Activated B cell treated with CpG ODN at 0.5 μM for 24 hours (primary cell): ENCODE measurements at regions not wholly inside any gene's neighbourhood (a gene's known extent, or its start where the extent isn't known, plus 50 kb on each side); places are given as distances from the start of the nearest gene placed in this dataset.

Experiments
- ATAC-seq: fragments of 200-7000 bp; cut with Tn5 transposase; one replicate; pipeline ENCODE4 v1.10.0; 2021; ENCODE audit warnings: low read depth, mild to moderate bottlenecking, moderate library complexity
- CTCF ChIA-PET: fragments of 350-600 bp; sonication (Branson Sonifier 250); formaldehyde crosslinking; loops from one replicate; lab custom pipeline; 2021; ENCODE audit warnings: antibody characterized with exemption; lab: Charles Lee
- POLR2A ChIA-PET: fragments of 350-600 bp; sonication (Branson Sonifier 250); formaldehyde crosslinking; loops from one replicate; lab custom pipeline; 2021; ENCODE audit warnings: antibody characterized with exemption; lab: Charles Lee
- DNase-seq: peaks from one replicate; pipeline ENCODE4 v3.0.0; 2022
- H3K27ac Mint-ChIP-seq: one replicate; pipeline ENCODE4 v1.8.0; 2020; ENCODE audit warnings: mixed read lengths
- H3K27me3 Mint-ChIP-seq: one replicate; pipeline ENCODE4 v1.8.0; 2021; ENCODE audit warnings: mixed read lengths
- H3K36me3 Mint-ChIP-seq: one replicate; pipeline ENCODE4 v1.8.0; 2021; ENCODE audit warnings: low read depth, mixed read lengths
- H3K4me1 Mint-ChIP-seq: one replicate; pipeline ENCODE4 v1.8.0; 2021; ENCODE audit warnings: mixed read lengths
- H3K4me3 Mint-ChIP-seq: one replicate; pipeline ENCODE4 v1.8.0; 2020; ENCODE audit warnings: mild to moderate bottlenecking, mixed read lengths
- H3K9me3 Mint-ChIP-seq: one replicate; pipeline ENCODE4 v1.8.0; 2020; ENCODE audit warnings: mixed read lengths
- intact Hi-C: fragments of 100-400 bp; cut with micrococcal nuclease; formaldehyde crosslinking; loops from one replicate; pipeline ENCODE4 v1.15.1; 2024
- TF ChIP-seq, protein P1 (sequence below): fragments of 200-600 bp; IDR thresholded peaks from one replicate; pipeline ENCODE4 v1.8.0; 2022; ENCODE audit warnings: antibody characterized with exemption, mild to moderate bottlenecking

DNA sequence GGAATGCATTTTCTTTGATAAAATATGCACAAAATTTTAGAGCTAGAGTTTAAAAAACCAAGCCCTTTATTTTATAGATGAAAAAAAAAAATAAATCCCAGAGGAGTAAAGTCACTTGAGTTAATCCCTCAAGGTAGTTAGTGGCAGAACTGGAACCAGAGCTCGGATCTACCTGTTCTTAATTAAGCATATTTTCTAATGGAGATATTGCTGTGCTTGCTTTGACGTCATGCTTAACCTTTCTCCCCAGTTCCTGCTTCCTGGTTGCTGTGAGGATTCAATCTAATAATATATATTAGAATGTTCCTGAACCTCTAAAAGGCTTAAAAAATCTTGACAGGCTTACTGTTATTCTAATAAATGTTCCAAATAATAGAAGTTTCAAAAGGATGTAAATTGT, 300.6 kb upstream of the KLF12 start:
- no peak for ATAC-seq
- intact Hi-C loops, result no loop called here
- no peaks in the 10 kb centered on the region for H3K36me3 Mint-ChIP-seq

DNA sequence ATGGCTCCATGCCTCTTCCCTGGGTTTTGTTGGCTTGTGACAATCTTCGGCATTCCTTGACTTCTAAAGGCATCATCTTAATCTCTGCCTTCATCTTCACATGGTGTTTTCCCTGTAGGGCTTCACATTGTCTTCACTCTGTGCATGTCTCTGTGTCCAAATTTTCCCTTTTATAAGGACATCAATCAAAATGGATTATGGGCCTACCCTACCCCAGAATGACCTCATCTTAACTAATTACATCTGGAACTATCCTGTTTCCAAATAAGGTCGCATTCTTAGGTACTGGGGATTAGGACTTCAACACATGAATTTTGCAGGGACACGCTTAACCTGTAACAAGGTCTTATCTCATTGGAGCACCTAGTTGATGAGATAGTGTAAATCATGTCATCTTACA, 290.3 kb upstream of the KLF12 start:
- intact Hi-C loops, result no loop called here
- peaks cover 2% of the 10 kb centered on the region for H3K27me3 Mint-ChIP-seq
- no peaks in the 10 kb centered on the region for H3K9me3 Mint-ChIP-seq
- TF ChIP-seq, protein P1, sequence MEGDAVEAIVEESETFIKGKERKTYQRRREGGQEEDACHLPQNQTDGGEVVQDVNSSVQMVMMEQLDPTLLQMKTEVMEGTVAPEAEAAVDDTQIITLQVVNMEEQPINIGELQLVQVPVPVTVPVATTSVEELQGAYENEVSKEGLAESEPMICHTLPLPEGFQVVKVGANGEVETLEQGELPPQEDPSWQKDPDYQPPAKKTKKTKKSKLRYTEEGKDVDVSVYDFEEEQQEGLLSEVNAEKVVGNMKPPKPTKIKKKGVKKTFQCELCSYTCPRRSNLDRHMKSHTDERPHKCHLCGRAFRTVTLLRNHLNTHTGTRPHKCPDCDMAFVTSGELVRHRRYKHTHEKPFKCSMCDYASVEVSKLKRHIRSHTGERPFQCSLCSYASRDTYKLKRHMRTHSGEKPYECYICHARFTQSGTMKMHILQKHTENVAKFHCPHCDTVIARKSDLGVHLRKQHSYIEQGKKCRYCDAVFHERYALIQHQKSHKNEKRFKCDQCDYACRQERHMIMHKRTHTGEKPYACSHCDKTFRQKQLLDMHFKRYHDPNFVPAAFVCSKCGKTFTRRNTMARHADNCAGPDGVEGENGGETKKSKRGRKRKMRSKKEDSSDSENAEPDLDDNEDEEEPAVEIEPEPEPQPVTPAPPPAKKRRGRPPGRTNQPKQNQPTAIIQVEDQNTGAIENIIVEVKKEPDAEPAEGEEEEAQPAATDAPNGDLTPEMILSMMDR, result no peak
- POLR2A ChIA-PET, result no interaction called here
- ATAC-seq (no peak), DNase-seq (no peak)
- CTCF ChIA-PET, result no interaction called here
- no peaks in the 10 kb centered on the region for H3K36me3 Mint-ChIP-seq
- H3K4me1 Mint-ChIP-seq, result no peaks in the 10 kb centered on the region
- no peak overlapping the region for H3K27ac Mint-ChIP-seq
- H3K4me3 Mint-ChIP-seq, result no peak overlapping the region

More for the DNA sequence above, 300.6 kb upstream of the KLF12 start:
- TF ChIP-seq, protein P1, result no peak
- no peaks in the 10 kb centered on the region for H3K9me3 Mint-ChIP-seq
- H3K27me3 Mint-ChIP-seq, result peaks cover 6% of the 10 kb centered on the region
- DNase-seq, result no peak
- H3K4me3 Mint-ChIP-seq, result no peak overlapping the region
- ChIA-PET CTCF (no interaction called here), POLR2A (no interaction called here)
- H3K4me1 Mint-ChIP-seq, result no peaks in the 10 kb centered on the region
- H3K27ac Mint-ChIP-seq, result no peak overlapping the region

DNA sequence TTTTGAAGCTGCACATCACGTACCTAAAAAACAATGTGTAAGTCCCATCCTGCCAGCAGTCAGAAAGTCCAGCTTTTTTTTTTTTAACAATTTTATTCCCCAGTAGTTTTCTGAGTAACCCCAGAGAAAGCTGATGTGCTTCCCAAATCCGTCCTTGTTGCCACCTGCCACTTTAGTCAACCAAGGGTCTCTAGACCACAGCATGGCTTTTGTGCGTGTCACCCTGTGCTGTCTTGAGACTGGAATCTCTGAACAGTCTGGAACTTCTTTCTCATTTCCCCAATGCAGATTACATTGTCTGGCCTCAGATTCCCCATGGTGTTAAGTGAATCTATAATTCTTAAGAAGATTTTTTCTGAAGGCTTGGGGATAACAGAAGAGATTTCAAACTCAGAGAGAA, 289.2 kb upstream of the KLF12 start:
- intact Hi-C loops, result no loop called here

DNA sequence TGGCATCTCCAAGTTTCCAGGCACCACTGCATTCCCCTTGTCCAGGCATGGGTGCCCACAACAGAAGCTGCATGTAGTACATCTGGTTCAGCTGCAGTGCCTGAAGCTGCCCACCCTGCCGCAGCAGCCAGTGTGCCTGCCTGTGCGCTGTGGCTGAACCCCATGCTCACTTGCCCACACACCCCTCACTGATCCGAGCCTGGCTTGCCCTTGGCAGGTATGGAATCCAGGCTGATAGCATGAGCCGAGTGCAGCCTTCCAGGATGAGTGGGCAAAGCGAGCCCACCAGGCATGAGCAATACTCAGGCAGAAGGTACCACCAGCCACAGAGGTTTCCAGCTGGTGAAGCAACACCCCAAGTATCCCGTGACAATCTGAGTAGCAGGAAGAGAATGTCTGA, 280.3 kb upstream of the KLF12 start:
- DNase-seq, result no peak
- Mint-ChIP-seq H3K27me3 (peaks cover 6% of the 10 kb centered on the region), H3K36me3 (no peaks in the 10 kb centered on the region), H3K4me1 (no peaks in the 10 kb centered on the region), H3K9me3 (no peaks in the 10 kb centered on the region), H3K4me3 (no peak overlapping the region), H3K27ac (no peak overlapping the region)
- ChIA-PET CTCF (no interaction called here), POLR2A (no interaction called here)
- intact Hi-C loops, result no loop called here
- no peak for ATAC-seq
- TF ChIP-seq, protein P1, result no peak

More for the DNA sequence above, 289.2 kb upstream of the KLF12 start:
- TF ChIP-seq, protein P1, result no peak
- peaks cover 4% of the 10 kb centered on the region for H3K27me3 Mint-ChIP-seq
- no peak overlapping the region for H3K4me3 Mint-ChIP-seq
- no peak for ATAC-seq
- no peak overlapping the region for H3K27ac Mint-ChIP-seq
- ChIA-PET CTCF (no interaction called here), POLR2A (no interaction called here)
- no peaks in the 10 kb centered on the region for H3K4me1 Mint-ChIP-seq
- no peaks in the 10 kb centered on the region for H3K36me3 Mint-ChIP-seq
- no peaks in the 10 kb centered on the region for H3K9me3 Mint-ChIP-seq
- no peak for DNase-seq

DNA sequence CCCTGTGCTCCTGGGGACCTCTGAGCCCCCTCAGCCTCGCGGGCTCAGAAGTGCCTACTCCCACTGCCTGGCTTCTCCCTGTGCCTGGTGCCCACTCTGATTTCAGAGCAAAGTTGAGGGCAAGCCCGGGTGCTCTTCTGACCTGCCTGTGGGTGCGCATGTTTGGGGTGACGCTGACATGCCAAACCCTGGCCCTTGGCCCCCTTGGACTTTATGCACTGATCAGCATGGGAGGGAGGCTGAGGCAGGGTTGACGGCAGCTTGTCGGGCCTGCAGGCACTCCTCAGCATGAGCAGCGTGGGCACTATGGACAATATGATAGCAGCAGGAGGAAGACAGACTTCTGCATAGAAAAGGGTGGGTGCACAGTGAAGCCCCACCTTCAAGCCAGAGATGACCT, 279.3 kb upstream of the KLF12 start:
- intact Hi-C loops, result no loop called here
- no peak for ATAC-seq
- H3K9me3 Mint-ChIP-seq, result no peaks in the 10 kb centered on the region
- H3K27ac Mint-ChIP-seq, result no peak overlapping the region
- H3K27me3 Mint-ChIP-seq, result peaks cover 4% of the 10 kb centered on the region
- no peak overlapping the region for H3K4me3 Mint-ChIP-seq
- TF ChIP-seq, protein P1, result no peak
- DNase-seq, result no peak
- CTCF ChIA-PET, result no interaction called here
- no peaks in the 10 kb centered on the region for H3K4me1 Mint-ChIP-seq
- POLR2A ChIA-PET, result no interaction called here
- no peaks in the 10 kb centered on the region for H3K36me3 Mint-ChIP-seq
